GM21360 (cell line): ENCODE measurements at regions not wholly inside any gene's neighbourhood (a gene's known extent, or its start where the extent isn't known, plus 50 kb on each side); places are given as distances from the start of the nearest gene placed in this dataset.

ENCODE experiments used
- ATAC-seq: cut with Tn5 transposase; IDR thresholded peaks from one replicate; pipeline ENCODE4 v1.9.1; 2021; ENCODE audit warnings: mild to moderate bottlenecking, moderate library complexity; ENCODE audit not compliant: unreplicated experiment

GRCh38 chr20:11076434-11077105 lies 402.8 kb upstream of the JAG1 start:
- no peak for ATAC-seq

- no peak for ATAC-seq
Measured at GRCh38 chr20:11077226-11077625, 403.4 kb upstream of the JAG1 start.

- no peak for ATAC-seq
Measured at GRCh38 chr20:11080010-11080409, 406.2 kb upstream of the JAG1 start.

GRCh38 chr20:11080781-11081377 lies 407.1 kb upstream of the JAG1 start:
- no peak for ATAC-seq

GRCh38 chr20:11083841-11084240 lies 410.0 kb upstream of the JAG1 start:
- no peak for ATAC-seq

GRCh38 chr20:11084508-11084907 lies 410.7 kb upstream of the JAG1 start:
- no peak for ATAC-seq

GRCh38 chr20:11086970-11087369 lies 413.2 kb upstream of the JAG1 start:
- no peak for ATAC-seq

GRCh38 chr20:11090751-11091150 lies 417.0 kb upstream of the JAG1 start:
- no peak for ATAC-seq

GRCh38 chr20:11091511-11091910 lies 417.7 kb upstream of the JAG1 start:
- no peak for ATAC-seq

GRCh38 chr20:11092151-11092550 lies 418.4 kb upstream of the JAG1 start:
- ATAC-seq: no peak

- no peak for ATAC-seq
Measured at GRCh38 chr20:11094196-11094595, 420.4 kb upstream of the JAG1 start.

- ATAC-seq: no peak
Measured at GRCh38 chr20:11094711-11095110, 420.9 kb upstream of the JAG1 start.

GRCh38 chr20:11098888-11099287 lies 425.1 kb upstream of the JAG1 start:
- no peak for ATAC-seq

GRCh38 chr20:11101243-11101642 lies 427.4 kb upstream of the JAG1 start:
- no peak for ATAC-seq

GRCh38 chr20:11101696-11102095 lies 427.9 kb upstream of the JAG1 start:
- no peak for ATAC-seq

GRCh38 chr20:11103866-11104265 lies 430.1 kb upstream of the JAG1 start:
- ATAC-seq: no peak

GRCh38 chr20:11108102-11108810 lies 434.5 kb upstream of the JAG1 start:
- no peak for ATAC-seq

- no peak for ATAC-seq
Measured at GRCh38 chr20:11110535-11110934, 436.7 kb upstream of the JAG1 start.

- no peak for ATAC-seq
Measured at GRCh38 chr20:11111191-11111590, 437.4 kb upstream of the JAG1 start.

GRCh38 chr20:11112832-11113231 lies 439.0 kb upstream of the JAG1 start:
- no peak for ATAC-seq

- no peak for ATAC-seq
Measured at GRCh38 chr20:11114382-11114781, 440.6 kb upstream of the JAG1 start.

GRCh38 chr20:11117808-11118528 lies 444.2 kb upstream of the JAG1 start:
- no peak for ATAC-seq
